GM12874 (cell line): ENCODE measurements at regions not wholly inside any gene's neighbourhood (a gene's known extent, or its start where the extent isn't known, plus 50 kb on each side); places are given as distances from the start of the nearest gene placed in this dataset.

Experiments used
- CTCF ChIP-seq: IDR thresholded peaks from 2 replicates; pipeline ENCODE4 v1.5.1; 2011; ENCODE audit warnings: low read depth, mild to moderate bottlenecking, control low read depth, low read length, moderate library complexity; ENCODE audit not compliant: insufficient read depth

GRCh38 chr2:67883316-67884087 lies 179.3 kb downstream of the C1D start:
- TF ChIP-seq CTCF: no peak

GRCh38 chr2:67888351-67889005 lies 174.3 kb downstream of the C1D start:
- TF ChIP-seq CTCF: no peak

GRCh38 chr2:67889056-67889455 lies 173.7 kb downstream of the C1D start:
- TF ChIP-seq CTCF: no peak

- no peak for TF ChIP-seq CTCF
These were observed 171.2 kb downstream of the C1D start for GRCh38 chr2:67891642-67892041.

- no peak for TF ChIP-seq CTCF
These were observed 170.4 kb downstream of the C1D start for GRCh38 chr2:67892339-67892846.

GRCh38 chr2:67895227-67895941 lies 167.4 kb downstream of the C1D start:
- TF ChIP-seq CTCF: no peak

GRCh38 chr2:67896076-67896475 lies 166.7 kb downstream of the C1D start:
- no peak for TF ChIP-seq CTCF
